Naive thymus-derived CD4-positive, alpha-beta T cell (primary cell): ENCODE measurements at regions not wholly inside any gene's neighbourhood (a gene's known extent, or its start where the extent isn't known, plus 50 kb on each side); places are given as distances from the start of the nearest gene placed in this dataset.

Experiments used
- ATAC-seq: fragments of 150-1000 bp; cut with Tn5 transposase; 2 replicates; pipeline ENCODE4 v1.10.0; 2021; ENCODE audit warnings: mild to moderate bottlenecking, moderate library complexity
- CTCF ChIA-PET: fragments of 350-600 bp; sonication (Branson Sonifier 250); formaldehyde crosslinking; loops from one replicate; lab custom pipeline; 2021; ENCODE audit warnings: antibody characterized with exemption; lab: Charles Lee
- POLR2A ChIA-PET: fragments of 350-600 bp; sonication (Branson Sonifier 250); formaldehyde crosslinking; loops from one replicate; lab custom pipeline; 2021; ENCODE audit warnings: antibody characterized with exemption, inconsistent platforms; lab: Charles Lee
- DNase-seq, 9 donors: peaks; one replicate each; pipeline versions ENCODE4 v3.0.0 to v3.0.0-alpha.2; 2020 to 2022; ENCODE audit warnings: mixed read lengths in 1 of 9
- H3K27ac ChIP-seq: one replicate; pipeline ENCODE4 v1.7.0; 2013; ENCODE audit warnings: mild to moderate bottlenecking, low read depth, low read length, moderate library complexity
- H3K27me3 ChIP-seq, 2 donors: one replicate each; pipeline ENCODE4 v1.7.0; 2013; ENCODE audit warnings: low read length in 2 of 2, mild to moderate bottlenecking in 2 of 2, moderate library complexity in 2 of 2; ENCODE audit not compliant: control insufficient read depth in 2 of 2, insufficient read depth in 2 of 2
- H3K36me3 ChIP-seq, 3 experiments: 1 replicate in 2 of 3; 2 replicates in 1 of 3; pipeline ENCODE4 v1.7.0; 2013; ENCODE audit warnings: low read length in 3 of 3, mild to moderate bottlenecking in 3 of 3, moderate library complexity in 1 of 3; ENCODE audit not compliant: insufficient read depth in 3 of 3, control insufficient read depth in 2 of 3
- H3K4me1 ChIP-seq, 2 donors: one replicate each; pipeline ENCODE4 v1.7.0; 2013; ENCODE audit warnings: low read length in 2 of 2, mild to moderate bottlenecking in 2 of 2, moderate library complexity in 1 of 2; ENCODE audit not compliant: control insufficient read depth in 2 of 2, insufficient read depth in 2 of 2
- H3K4me3 ChIP-seq: 2 replicates; pipeline ENCODE4 v1.7.0; 2013; ENCODE audit warnings: mild to moderate bottlenecking, low read length
- H3K9me3 ChIP-seq, 3 experiments: 1 replicate in 2 of 3; 2 replicates in 1 of 3; pipeline ENCODE4 v1.7.0; 2013; ENCODE audit warnings: low read length in 3 of 3; ENCODE audit not compliant: control insufficient read depth in 2 of 3
- H3K27ac Mint-ChIP-seq, 9 donors: one replicate each; pipeline ENCODE4 v1.8.0; 2020 to 2022; ENCODE audit warnings: mixed read lengths in 9 of 9, mild to moderate bottlenecking in 8 of 9, moderate library complexity in 5 of 9, inconsistent platforms in 2 of 9
- H3K27me3 Mint-ChIP-seq, 5 donors: one replicate each; pipeline ENCODE4 v1.8.0; 2021 to 2022; ENCODE audit warnings: mixed read lengths in 5 of 5, mild to moderate bottlenecking in 1 of 5
- H3K36me3 Mint-ChIP-seq, 5 donors: one replicate each; pipeline ENCODE4 v1.8.0; 2020 to 2022; ENCODE audit warnings: mixed read lengths in 5 of 5, mild to moderate bottlenecking in 3 of 5, inconsistent platforms in 1 of 5
- H3K4me1 Mint-ChIP-seq, 7 donors: one replicate each; pipeline ENCODE4 v1.8.0; 2020 to 2022; ENCODE audit warnings: mixed read lengths in 7 of 7, mild to moderate bottlenecking in 3 of 7, inconsistent platforms in 1 of 7
- H3K4me3 Mint-ChIP-seq, 10 donors: one replicate each; pipeline ENCODE4 v1.8.0; 2020 to 2022; ENCODE audit warnings: mild to moderate bottlenecking in 10 of 10, mixed read lengths in 10 of 10, moderate library complexity in 6 of 10, inconsistent platforms in 2 of 10
- H3K9me3 Mint-ChIP-seq, 11 donors: one replicate each; pipeline ENCODE4 v1.8.0; 2020 to 2022; ENCODE audit warnings: mixed read lengths in 11 of 11, mild to moderate bottlenecking in 4 of 11, inconsistent platforms in 1 of 11, moderate library complexity in 1 of 11
- intact Hi-C, 2 donors: fragments of 100-400 bp; cut with micrococcal nuclease; formaldehyde crosslinking; loops; one replicate each; pipeline ENCODE4 v1.15.1; 2023

GRCh38 chr11:19451609-19452008 lies 210.9 kb upstream of the E2F8 start:
- Histone ChIP-seq H3K27ac (no peak overlapping the region), H3K27me3 (no peaks in the 10 kb centered on the region), H3K9me3 (no peaks in the 10 kb centered on the region), H3K4me1 (no peaks in the 10 kb centered on the region), H3K36me3 (no peaks in the 10 kb centered on the region), H3K4me3 (no peak overlapping the region)
- DNase-seq: no peak
- no peaks in the 10 kb centered on the region for H3K36me3 Mint-ChIP-seq
- intact Hi-C loops: no loop called here
- H3K4me1 Mint-ChIP-seq: no peaks in the 10 kb centered on the region
- H3K27ac Mint-ChIP-seq: no peak overlapping the region
- ChIA-PET POLR2A (no interaction called here), CTCF (no interaction called here)
- peaks cover 0 to 19% (median 5%) of the 10 kb centered on the region in 5 donors for H3K27me3 Mint-ChIP-seq
- no peak for ATAC-seq
- no peak overlapping the region for H3K4me3 Mint-ChIP-seq
- H3K9me3 Mint-ChIP-seq: peaks cover 0 to 1% (median 0%) of the 10 kb centered on the region in 11 donors

- H3K4me1 Mint-ChIP-seq: no peaks in the 10 kb centered on the region
- POLR2A ChIA-PET: no interaction called here
- peaks cover 0 to 1% (median 0%) of the 10 kb centered on the region in 11 donors for H3K9me3 Mint-ChIP-seq
- CTCF ChIA-PET: no interaction called here
- DNase-seq: no peak
- H3K27me3 Mint-ChIP-seq: peaks cover 0 to 14% (median 5%) of the 10 kb centered on the region in 5 donors
- no peak for ATAC-seq
- H3K4me3 Mint-ChIP-seq: no peak overlapping the region
- no peak overlapping the region for H3K27ac Mint-ChIP-seq
- H3K27me3 ChIP-seq: no peaks in the 10 kb centered on the region
- no peak overlapping the region for H3K27ac ChIP-seq
- no peaks in the 10 kb centered on the region for H3K36me3 ChIP-seq
- intact Hi-C loops: no loop called here
- no peak overlapping the region for H3K4me3 ChIP-seq
- no peaks in the 10 kb centered on the region for H3K36me3 Mint-ChIP-seq
- no peaks in the 10 kb centered on the region for H3K9me3 ChIP-seq
- no peaks in the 10 kb centered on the region for H3K4me1 ChIP-seq
These were observed 209.5 kb upstream of the E2F8 start for GRCh38 chr11:19450282-19450681.

GRCh38 chr11:19448651-19449050 lies 207.9 kb upstream of the E2F8 start:
- Mint-ChIP-seq H3K4me1 (no peaks in the 10 kb centered on the region), H3K27ac (no peak overlapping the region), H3K36me3 (no peaks in the 10 kb centered on the region), H3K27me3 (peaks cover 0 to 20% (median 9%) of the 10 kb centered on the region in 5 donors), H3K4me3 (no peak overlapping the region), H3K9me3 (peaks cover 0 to 4% (median 0%) of the 10 kb centered on the region in 11 donors)
- ChIA-PET CTCF (no interaction called here), POLR2A (no interaction called here)
- ATAC-seq (no peak), DNase-seq (no peak)
- H3K36me3 ChIP-seq: no peaks in the 10 kb centered on the region
- H3K4me1 ChIP-seq: no peaks in the 10 kb centered on the region
- no peak overlapping the region for H3K27ac ChIP-seq
- intact Hi-C loops: no loop called here
- no peaks in the 10 kb centered on the region for H3K9me3 ChIP-seq
- no peaks in the 10 kb centered on the region for H3K27me3 ChIP-seq
- no peak overlapping the region for H3K4me3 ChIP-seq

- Mint-ChIP-seq H3K4me1 (peaks cover 0 to 6% (median 0%) of the 10 kb centered on the region in 7 donors), H3K9me3 (peaks cover 0 to 4% (median 0%) of the 10 kb centered on the region in 11 donors), H3K4me3 (no peak overlapping the region), H3K27me3 (peaks cover 0 to 29% (median 11%) of the 10 kb centered on the region in 5 donors), H3K27ac (no peak overlapping the region), H3K36me3 (no peaks in the 10 kb centered on the region)
- ChIA-PET POLR2A (no interaction called here), CTCF (no interaction called here)
- Histone ChIP-seq H3K27ac (no peak overlapping the region), H3K4me3 (no peak overlapping the region), H3K9me3 (no peaks in the 10 kb centered on the region), H3K27me3 (no peaks in the 10 kb centered on the region), H3K36me3 (no peaks in the 10 kb centered on the region), H3K4me1 (no peaks in the 10 kb centered on the region)
- ATAC-seq: no peak
- intact Hi-C loops: no loop called here
- no peak for DNase-seq
These were observed 206.4 kb upstream of the E2F8 start for GRCh38 chr11:19447150-19447566.

- Mint-ChIP-seq H3K27me3 (peaks cover 4 to 38% (median 12%) of the 10 kb centered on the region in 5 donors), H3K27ac (no peak overlapping the region), H3K36me3 (no peaks in the 10 kb centered on the region), H3K9me3 (peaks cover 0 to 4% (median 0%) of the 10 kb centered on the region in 11 donors), H3K4me1 (peaks cover 0 to 8% (median 0%) of the 10 kb centered on the region in 7 donors), H3K4me3 (no peak overlapping the region)
- H3K9me3 ChIP-seq: no peaks in the 10 kb centered on the region
- no peaks in the 10 kb centered on the region for H3K36me3 ChIP-seq
- DNase-seq (no peak), ATAC-seq (no peak)
- POLR2A ChIA-PET: no interaction called here
- no peak overlapping the region for H3K27ac ChIP-seq
- no peaks in the 10 kb centered on the region for H3K27me3 ChIP-seq
- H3K4me3 ChIP-seq: no peak overlapping the region
- H3K4me1 ChIP-seq: no peaks in the 10 kb centered on the region
- intact Hi-C loops: no loop called here
- CTCF ChIA-PET: no interaction called here
These were observed 205.0 kb upstream of the E2F8 start for GRCh38 chr11:19445771-19446170.

- POLR2A ChIA-PET: no interaction called here
- H3K27ac ChIP-seq: no peak overlapping the region
- no peak overlapping the region for H3K4me3 ChIP-seq
- Mint-ChIP-seq H3K36me3 (no peaks in the 10 kb centered on the region), H3K9me3 (peaks cover 0 to 4% (median 0%) of the 10 kb centered on the region in 11 donors), H3K27ac (no peak overlapping the region), H3K4me3 (no peak overlapping the region), H3K27me3 (peaks cover 11 to 43% (median 15%) of the 10 kb centered on the region in 5 donors), H3K4me1 (peaks cover 0 to 8% (median 0%) of the 10 kb centered on the region in 7 donors)
- DNase-seq (no peak), ATAC-seq (no peak)
- CTCF ChIA-PET: no interaction called here
- H3K9me3 ChIP-seq: no peaks in the 10 kb centered on the region
- H3K27me3 ChIP-seq: no peaks in the 10 kb centered on the region
- H3K4me1 ChIP-seq: no peaks in the 10 kb centered on the region
- no peaks in the 10 kb centered on the region for H3K36me3 ChIP-seq
- intact Hi-C loops: no loop called here
These were observed 203.5 kb upstream of the E2F8 start for GRCh38 chr11:19444231-19444630.

- ATAC-seq (no peak), DNase-seq (no peak)
- ChIA-PET CTCF (no interaction called here), POLR2A (no interaction called here)
- H3K27ac Mint-ChIP-seq: no peak overlapping the region
- H3K36me3 Mint-ChIP-seq: no peaks in the 10 kb centered on the region
- no peaks in the 10 kb centered on the region for H3K27me3 ChIP-seq
- no peak overlapping the region for H3K27ac ChIP-seq
- peaks cover 0 to 8% (median 0%) of the 10 kb centered on the region in 7 donors for H3K4me1 Mint-ChIP-seq
- intact Hi-C loops: no loop called here
- peaks cover 12 to 45% (median 18%) of the 10 kb centered on the region in 5 donors for H3K27me3 Mint-ChIP-seq
- H3K4me3 ChIP-seq: no peak overlapping the region
- H3K4me3 Mint-ChIP-seq: no peak overlapping the region
- H3K36me3 ChIP-seq: no peaks in the 10 kb centered on the region
- no peaks in the 10 kb centered on the region for H3K9me3 ChIP-seq
- H3K9me3 Mint-ChIP-seq: peaks cover 0 to 4% (median 0%) of the 10 kb centered on the region in 11 donors
- H3K4me1 ChIP-seq: no peaks in the 10 kb centered on the region
These were observed 201.8 kb upstream of the E2F8 start for GRCh38 chr11:19442554-19442910.
